T-cell (primary cell): ENCODE measurements at regions not wholly inside any gene's neighbourhood (a gene's known extent, or its start where the extent isn't known, plus 50 kb on each side); places are given as distances from the start of the nearest gene placed in this dataset.
"Not testable (repeated sequence)": the region's sequence is repeated elsewhere in the genome, so short reads cannot be mapped to it uniquely, and the experiment has no call there.

Experiments
- ATAC-seq, 4 experiments: fragments of 200-7000 bp in 3 of 4; fragments of 150-1000 bp in 1 of 4; cut with Tn5 transposase; replicated peaks in 1 of 4; 1 replicate in 3 of 4; 2 replicates in 1 of 4; pipeline ENCODE4 v1.10.0; 2021; ENCODE audit warnings: moderate library complexity in 3 of 4, mild to moderate bottlenecking in 2 of 4, moderate number of reproducible peaks in 1 of 4
- CTCF ChIA-PET, 2 donors: fragments of 300-600 bp; sonication (Branson Sonifier 250); formaldehyde crosslinking; loops; one replicate each; lab custom pipeline; 2022; ENCODE audit warnings: antibody characterized with exemption in 2 of 2; lab: Charles Lee
- POLR2A ChIA-PET, 2 donors: fragments of 300-600 bp; sonication (Branson Sonifier 250); formaldehyde crosslinking; loops; one replicate each; lab custom pipeline; 2022; ENCODE audit warnings: antibody characterized with exemption in 2 of 2; lab: Charles Lee
- DNase-seq, 35 experiments: peaks; one replicate each; pipeline versions ENCODE4 v3.0.0 to v3.0.0-alpha.2; 2013 to 2023
- H3K27ac ChIP-seq: one replicate; pipeline ENCODE4 v1.5.1; 2013; ENCODE audit warnings: low read length
- H3K27me3 ChIP-seq, 2 experiments: replicated peaks in 1 of 2; 1 replicate in 1 of 2; 2 replicates in 1 of 2; pipeline versions ENCODE4 v1.6.1 to v1.7.0; 2013; ENCODE audit warnings: low read length in 1 of 2, mixed read lengths in 1 of 2; ENCODE audit not compliant: control insufficient read depth in 2 of 2, insufficient read depth in 2 of 2; ENCODE audit errors: extremely low read depth in 1 of 2
- H3K36me3 ChIP-seq, 2 donors: 1 replicate in 1 of 2; 2 replicates in 1 of 2; pipeline versions ENCODE4 v1.6.1 to v1.7.0; 2013; ENCODE audit warnings: low read length in 1 of 2; ENCODE audit not compliant: control insufficient read depth in 2 of 2, insufficient read depth in 1 of 2; ENCODE audit errors: extremely low read depth in 1 of 2
- H3K4me1 ChIP-seq, 2 experiments: 1 replicate in 1 of 2; 2 replicates in 1 of 2; pipeline versions ENCODE4 v1.6.1 to v1.7.0; 2013; ENCODE audit warnings: low read length in 2 of 2, mixed read lengths in 1 of 2; ENCODE audit not compliant: insufficient read depth in 2 of 2, control insufficient read depth in 1 of 2; ENCODE audit errors: extremely low read depth in 1 of 2
- H3K4me3 ChIP-seq, 2 donors: 1 replicate in 1 of 2; 2 replicates in 1 of 2; pipeline versions ENCODE4 v1.5.1 to v1.7.0; 2013; ENCODE audit warnings: mild to moderate bottlenecking in 2 of 2, low read length in 1 of 2, moderate library complexity in 1 of 2; ENCODE audit not compliant: control insufficient read depth in 1 of 2; ENCODE audit errors: extremely low read depth in 1 of 2
- H3K9me3 ChIP-seq: 2 replicates; pipeline ENCODE4 v1.7.0; 2013
- H3K27ac Mint-ChIP-seq, 2 donors: one replicate each; pipeline ENCODE4 v1.8.0; 2020 to 2021; ENCODE audit warnings: mild to moderate bottlenecking in 2 of 2, mixed read lengths in 2 of 2
- H3K27me3 Mint-ChIP-seq, 2 donors: one replicate each; pipeline ENCODE4 v1.8.0; 2021 to 2022; ENCODE audit warnings: mixed read lengths in 2 of 2
- H3K36me3 Mint-ChIP-seq: one replicate; pipeline ENCODE4 v1.8.0; 2021; ENCODE audit warnings: mixed read lengths
- H3K4me1 Mint-ChIP-seq, 3 donors: one replicate each; pipeline ENCODE4 v1.8.0; 2020 to 2022; ENCODE audit warnings: mixed read lengths in 3 of 3, mild to moderate bottlenecking in 1 of 3
- H3K4me3 Mint-ChIP-seq, 3 donors: one replicate each; pipeline ENCODE4 v1.8.0; 2020 to 2022; ENCODE audit warnings: mild to moderate bottlenecking in 3 of 3, mixed read lengths in 3 of 3, moderate library complexity in 3 of 3
- H3K9me3 Mint-ChIP-seq, 3 donors: one replicate each; pipeline ENCODE4 v1.8.0; 2020 to 2022; ENCODE audit warnings: mixed read lengths in 3 of 3
- WGBS: methylation state at CpG from one replicate; pipeline ENCODE4 v1.1.5; 2013; ENCODE audit warnings: missing lambda C conversion rate; ENCODE audit not compliant: insufficient coverage; 5-methylcytosine and 5-hydroxymethylcytosine counted together

DNA sequence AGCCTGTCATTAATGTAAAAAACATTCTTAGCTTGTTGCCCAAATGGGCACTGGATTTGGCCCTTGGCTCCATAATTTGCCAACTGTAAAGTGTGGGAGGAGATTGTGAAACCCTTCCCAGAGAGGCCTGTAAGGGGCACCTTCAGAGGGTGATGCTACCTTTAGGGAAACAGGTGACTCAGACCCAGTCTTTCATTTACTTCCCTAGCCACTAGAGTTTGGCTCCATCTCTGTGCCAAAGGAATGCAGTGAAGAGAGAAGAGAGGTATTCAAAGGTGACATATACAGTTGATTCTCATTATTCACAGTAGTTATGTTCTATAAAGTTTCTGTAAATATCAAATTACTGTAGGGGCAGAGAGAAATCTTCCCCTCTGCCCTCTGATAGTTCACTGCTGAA is 116.7 kb downstream of the SPATA31A6 start:
- H3K27me3 ChIP-seq, H3K27ac Mint-ChIP-seq, H3K27ac ChIP-seq, DNase-seq, H3K9me3 Mint-ChIP-seq, CTCF ChIA-PET, H3K9me3 ChIP-seq, ATAC-seq, H3K36me3 ChIP-seq, H3K36me3 Mint-ChIP-seq, H3K4me1 ChIP-seq, POLR2A ChIA-PET, H3K27me3 Mint-ChIP-seq, H3K4me1 Mint-ChIP-seq, H3K4me3 ChIP-seq, H3K4me3 Mint-ChIP-seq: not testable (repeated sequence)

DNA sequence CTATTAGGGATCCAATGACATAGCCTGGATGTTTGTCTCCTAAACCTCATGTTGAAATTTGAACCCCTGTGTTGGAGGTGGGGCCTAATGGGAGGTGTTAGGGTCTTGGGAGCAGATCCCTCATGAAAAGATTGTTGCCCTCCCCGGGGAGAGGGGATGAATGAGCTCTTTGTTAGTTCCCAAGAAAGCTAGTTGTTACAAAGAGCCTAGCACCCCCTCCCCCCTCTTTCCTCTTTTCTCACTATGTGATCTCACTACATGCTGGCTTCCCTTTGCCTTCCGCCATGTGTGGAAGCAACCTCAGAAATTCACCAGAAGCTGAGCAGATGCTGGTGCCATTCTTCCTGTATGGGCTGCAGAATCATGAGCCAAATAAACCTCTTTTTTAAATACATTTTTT is 123.2 kb downstream of the SPATA31A6 start:
- H3K4me1 Mint-ChIP-seq, H3K27ac ChIP-seq, H3K27me3 ChIP-seq, H3K9me3 Mint-ChIP-seq, H3K36me3 Mint-ChIP-seq, H3K4me3 ChIP-seq, ATAC-seq, CTCF ChIA-PET, POLR2A ChIA-PET, DNase-seq, H3K27ac Mint-ChIP-seq, H3K4me3 Mint-ChIP-seq, H3K9me3 ChIP-seq, H3K4me1 ChIP-seq, H3K36me3 ChIP-seq, H3K27me3 Mint-ChIP-seq: not testable (repeated sequence)
- no CpG with 5 or more reads among the region's 2 CpGs for WGBS

DNA sequence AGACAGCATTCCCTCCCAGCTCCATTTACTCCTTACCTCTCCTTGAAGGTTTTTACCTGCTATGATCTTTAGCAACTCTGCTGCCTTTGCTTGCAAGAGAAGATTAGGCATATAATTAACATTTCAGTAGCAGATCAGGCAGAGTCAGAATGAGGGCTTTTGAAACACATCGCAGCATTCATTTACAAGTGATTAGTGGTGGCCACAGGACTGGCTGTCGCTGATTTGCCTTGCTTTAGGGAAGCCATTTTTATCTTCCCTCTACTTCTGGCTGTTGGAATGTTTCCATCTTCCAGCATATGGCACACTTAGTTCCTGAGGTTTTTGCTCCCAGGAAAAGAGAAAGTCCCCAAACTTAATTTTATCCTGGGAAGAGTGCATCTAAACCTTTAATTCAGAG is 124.0 kb downstream of the SPATA31A6 start:
- DNase-seq, POLR2A ChIA-PET, H3K36me3 Mint-ChIP-seq, H3K27ac Mint-ChIP-seq, H3K27me3 Mint-ChIP-seq, H3K4me1 Mint-ChIP-seq, CTCF ChIA-PET, ATAC-seq, H3K36me3 ChIP-seq, H3K4me1 ChIP-seq, H3K4me3 ChIP-seq, H3K9me3 ChIP-seq, H3K27me3 ChIP-seq, H3K27ac ChIP-seq, H3K4me3 Mint-ChIP-seq, H3K9me3 Mint-ChIP-seq: not testable (repeated sequence)
- WGBS: no CpG with 5 or more reads among the region's 2 CpGs

DNA sequence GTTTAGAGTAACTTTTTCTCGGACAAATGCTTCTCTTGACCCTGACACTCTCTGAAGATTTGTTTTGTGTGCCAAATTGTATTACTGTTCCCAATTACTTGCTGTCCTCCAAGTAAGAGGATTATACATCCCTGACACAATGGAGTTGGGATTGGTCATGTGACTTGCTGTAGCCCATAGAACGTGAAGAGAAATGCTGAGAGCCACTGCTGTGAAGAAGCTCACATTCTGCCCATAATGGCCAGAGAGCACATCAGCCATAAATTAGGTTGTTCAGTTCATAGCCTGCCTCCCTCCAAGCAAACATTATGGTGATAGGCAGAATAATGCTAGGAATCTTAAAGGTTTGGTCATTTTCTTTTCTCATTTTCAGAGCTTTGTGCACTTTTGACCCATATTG is 127.5 kb downstream of the SPATA31A6 start:
- ATAC-seq, H3K27me3 Mint-ChIP-seq, H3K9me3 ChIP-seq, H3K27ac Mint-ChIP-seq, H3K4me3 ChIP-seq, H3K36me3 ChIP-seq, H3K4me1 Mint-ChIP-seq, H3K9me3 Mint-ChIP-seq, H3K4me3 Mint-ChIP-seq, H3K27ac ChIP-seq, CTCF ChIA-PET, DNase-seq, H3K27me3 ChIP-seq, H3K4me1 ChIP-seq, H3K36me3 Mint-ChIP-seq, POLR2A ChIA-PET: not testable (repeated sequence)
- WGBS: no CpG with 5 or more reads among the region's 2 CpGs

DNA sequence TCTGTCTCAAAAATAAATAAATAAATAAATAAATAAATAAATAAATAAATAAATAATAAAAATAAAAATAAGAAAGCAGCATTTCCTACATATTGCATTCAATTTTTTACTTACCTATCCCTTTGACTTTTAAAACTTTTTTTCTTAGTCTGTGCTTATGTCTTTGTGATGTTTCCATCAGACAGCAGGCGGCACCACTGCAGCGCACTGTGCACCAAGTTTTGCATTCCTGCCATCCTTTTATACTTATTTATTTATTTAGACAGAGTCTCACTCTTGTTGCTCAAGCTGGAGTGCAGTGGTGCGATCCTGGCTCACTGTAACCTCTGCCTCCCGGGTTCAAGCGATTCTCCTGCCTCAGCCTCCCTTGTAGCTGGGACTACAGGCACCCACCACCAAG is 132.6 kb downstream of the SPATA31A6 start:
- POLR2A ChIA-PET, DNase-seq, ATAC-seq, H3K27me3 ChIP-seq, H3K27me3 Mint-ChIP-seq, H3K9me3 Mint-ChIP-seq, H3K4me1 ChIP-seq, H3K27ac Mint-ChIP-seq, H3K4me3 ChIP-seq, H3K27ac ChIP-seq, CTCF ChIA-PET, H3K4me1 Mint-ChIP-seq, H3K36me3 ChIP-seq, H3K36me3 Mint-ChIP-seq, H3K9me3 ChIP-seq, H3K4me3 Mint-ChIP-seq: not testable (repeated sequence)
- WGBS: no CpG with 5 or more reads among the region's 5 CpGs

DNA sequence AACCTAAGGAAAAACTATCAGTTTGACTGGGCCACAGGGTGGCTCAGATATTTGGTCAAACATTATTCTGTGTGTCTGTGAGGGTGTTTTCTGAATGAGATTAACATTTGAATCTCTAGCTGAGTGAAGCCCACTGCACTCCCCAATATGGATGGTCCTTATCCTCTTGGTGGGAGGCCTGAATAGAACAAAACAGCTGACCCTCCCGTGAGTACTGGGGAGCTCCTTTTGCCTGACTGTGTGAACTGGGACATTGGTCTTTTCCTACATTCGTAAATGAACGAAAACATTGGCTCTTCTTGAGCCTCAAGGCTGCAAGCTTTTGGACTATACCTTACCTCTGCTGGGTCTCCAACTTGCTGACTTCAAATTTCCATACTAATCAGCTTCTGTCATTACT is 134.2 kb downstream of the SPATA31A6 start:
- H3K4me3 Mint-ChIP-seq, H3K27ac ChIP-seq, H3K4me3 ChIP-seq, H3K36me3 Mint-ChIP-seq, H3K27me3 ChIP-seq, CTCF ChIA-PET, H3K27ac Mint-ChIP-seq, H3K4me1 ChIP-seq, H3K27me3 Mint-ChIP-seq, ATAC-seq, DNase-seq, H3K9me3 Mint-ChIP-seq, H3K9me3 ChIP-seq, H3K4me1 Mint-ChIP-seq, POLR2A ChIA-PET, H3K36me3 ChIP-seq: not testable (repeated sequence)
- WGBS: 14% methylated on average over 1 of the region's 3 CpGs

DNA sequence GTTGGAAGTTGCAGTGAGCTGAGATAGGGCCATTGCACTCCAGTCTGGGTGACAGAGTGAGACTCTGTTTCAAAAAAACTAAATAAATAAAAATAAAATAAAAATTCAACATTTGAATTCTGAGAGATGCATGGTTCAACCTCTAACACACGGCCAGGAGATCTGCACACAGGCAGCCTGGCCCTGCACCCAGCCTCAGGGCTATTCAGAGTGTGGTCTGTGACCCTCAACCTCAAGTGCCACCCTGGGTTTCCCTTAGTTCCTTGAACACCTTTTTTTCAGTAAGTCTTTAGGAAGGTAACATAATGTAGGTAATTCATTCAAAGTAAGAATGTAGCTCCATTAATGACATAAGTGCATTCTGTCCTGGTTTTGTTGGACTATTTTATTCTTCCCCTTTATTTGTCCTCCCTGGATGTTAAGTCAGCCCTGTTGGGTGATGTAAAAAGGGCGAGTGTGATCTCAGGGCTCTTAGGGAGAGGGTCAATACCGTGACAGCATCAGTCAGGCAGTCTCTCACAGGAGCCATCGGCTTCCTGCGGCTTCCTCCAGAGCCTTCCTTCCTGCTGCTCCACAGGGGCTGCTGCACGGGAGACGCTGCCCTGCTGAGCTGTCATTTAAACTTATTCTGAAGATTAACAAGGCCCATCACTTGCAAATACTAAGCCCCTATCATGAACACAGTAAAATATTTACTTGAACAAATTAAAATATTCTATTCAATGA is 139.8 kb downstream of the SPATA31A6 start:
- H3K4me3 ChIP-seq, H3K36me3 Mint-ChIP-seq, H3K27ac ChIP-seq, H3K27me3 Mint-ChIP-seq, H3K27me3 ChIP-seq, DNase-seq, H3K9me3 ChIP-seq, H3K4me1 Mint-ChIP-seq, H3K27ac Mint-ChIP-seq, H3K36me3 ChIP-seq, ATAC-seq, H3K4me3 Mint-ChIP-seq, POLR2A ChIA-PET, H3K4me1 ChIP-seq, CTCF ChIA-PET, H3K9me3 Mint-ChIP-seq: not testable (repeated sequence)
- WGBS: no CpG with 5 or more reads among the region's 7 CpGs
